Fibroblast of upper back skin (primary cell): ENCODE measurements at regions not wholly inside any gene's neighbourhood (a gene's known extent, or its start where the extent isn't known, plus 50 kb on each side); places are given as distances from the start of the nearest gene placed in this dataset.

ENCODE experiments used
- DNase-seq: peaks from one replicate; pipeline ENCODE4 v3.0.0-alpha.2; 2013

DNA sequence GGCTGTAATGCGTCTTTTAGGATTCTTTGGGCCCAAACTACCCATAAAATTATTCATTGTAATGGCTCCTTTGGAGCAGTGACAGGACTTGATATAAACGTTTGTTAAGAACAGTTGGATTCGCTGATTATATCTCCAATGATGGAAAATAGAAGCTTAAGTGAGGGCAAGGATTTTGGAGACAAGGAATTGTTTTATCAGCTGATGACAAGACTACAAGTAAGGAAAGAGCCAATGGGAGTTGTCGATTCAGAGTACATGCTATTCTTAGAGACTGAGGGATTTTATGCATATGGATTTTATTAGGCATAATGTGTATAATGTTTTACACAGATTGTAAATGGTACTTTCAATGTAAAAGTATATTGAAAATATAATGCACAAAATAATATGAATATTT is 425.5 kb upstream of the RIOK2 start:
- DNase-seq = peak; percentile 15

DNA sequence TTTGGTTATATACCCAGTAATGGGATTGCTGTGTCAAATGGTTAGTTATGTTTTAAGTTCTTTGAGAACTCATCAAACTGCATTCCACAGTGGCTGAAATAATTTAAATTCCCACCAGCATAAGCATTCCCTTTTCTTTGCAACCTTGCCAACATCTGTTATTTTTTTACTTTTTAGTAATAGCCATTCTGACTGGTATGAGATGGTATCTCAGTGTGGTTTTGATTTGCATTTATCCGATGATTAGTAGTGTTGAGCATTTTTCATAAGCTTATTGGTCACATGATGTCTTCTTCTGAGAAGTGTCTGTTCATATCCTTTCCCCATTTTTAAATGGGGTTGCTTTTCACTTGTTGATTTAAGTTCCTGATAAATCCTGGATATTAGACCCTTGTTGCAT is 435.7 kb upstream of the RIOK2 start:
- peak; percentile 79 for DNase-seq

DNA sequence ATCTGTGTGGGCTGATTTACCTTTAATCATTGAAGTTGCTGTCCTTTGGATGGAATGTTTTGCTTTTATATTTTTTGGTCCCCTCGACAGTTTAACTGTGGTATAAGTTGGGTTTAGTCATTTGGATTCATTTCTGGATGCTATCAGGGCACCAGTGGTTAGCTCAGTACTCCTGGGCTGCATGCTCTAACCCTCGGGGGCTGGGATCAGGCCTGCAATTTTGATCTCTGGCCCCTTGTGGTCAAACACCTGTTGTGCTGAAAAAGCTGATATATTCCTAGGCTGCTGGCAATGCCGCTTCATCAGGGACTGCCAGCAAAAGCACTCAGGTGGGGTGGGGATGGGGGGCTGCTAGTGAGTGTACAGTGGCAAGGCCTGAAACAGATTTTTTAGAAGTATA is 440.4 kb upstream of the RIOK2 start:
- no peak for DNase-seq

DNA sequence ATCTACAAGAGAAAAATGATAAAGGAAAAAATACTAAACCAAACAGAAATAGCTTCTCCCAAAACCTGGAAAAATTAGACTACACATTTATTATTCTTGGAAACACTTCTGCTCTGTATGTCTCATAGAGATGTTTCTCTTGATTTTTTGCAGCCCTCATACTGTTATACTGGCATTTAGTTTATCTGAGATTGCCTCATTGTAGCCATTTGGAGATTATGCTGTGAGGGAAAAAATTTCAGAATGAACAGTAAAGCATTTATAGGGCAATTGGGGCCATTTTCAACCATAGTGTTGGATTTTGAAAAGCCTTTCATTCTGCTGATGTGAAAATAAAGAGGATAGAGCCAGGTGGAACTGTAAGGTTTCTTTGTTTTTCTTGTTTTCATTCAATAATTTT is 441.8 kb upstream of the RIOK2 start:
- no peak for DNase-seq

DNA sequence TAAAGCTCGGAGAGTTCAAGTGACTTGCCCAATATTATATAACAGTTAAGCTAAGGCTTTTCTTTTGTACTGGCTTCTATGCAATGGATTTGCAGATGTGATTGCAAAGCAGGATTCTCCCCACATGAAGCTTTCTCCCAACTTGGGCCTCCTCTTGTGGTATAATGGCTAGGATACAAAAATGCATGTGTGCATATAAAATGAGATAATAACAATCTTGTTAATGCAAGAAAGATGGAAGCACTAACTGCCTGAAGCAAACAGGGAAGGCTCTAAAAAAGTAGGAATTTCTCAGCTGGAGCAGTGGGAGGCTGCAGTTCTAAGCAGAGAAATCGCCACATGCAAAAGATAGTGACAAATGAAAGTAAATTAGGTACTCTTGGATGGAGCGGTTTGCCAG is 444.2 kb upstream of the RIOK2 start:
- no peak for DNase-seq

DNA sequence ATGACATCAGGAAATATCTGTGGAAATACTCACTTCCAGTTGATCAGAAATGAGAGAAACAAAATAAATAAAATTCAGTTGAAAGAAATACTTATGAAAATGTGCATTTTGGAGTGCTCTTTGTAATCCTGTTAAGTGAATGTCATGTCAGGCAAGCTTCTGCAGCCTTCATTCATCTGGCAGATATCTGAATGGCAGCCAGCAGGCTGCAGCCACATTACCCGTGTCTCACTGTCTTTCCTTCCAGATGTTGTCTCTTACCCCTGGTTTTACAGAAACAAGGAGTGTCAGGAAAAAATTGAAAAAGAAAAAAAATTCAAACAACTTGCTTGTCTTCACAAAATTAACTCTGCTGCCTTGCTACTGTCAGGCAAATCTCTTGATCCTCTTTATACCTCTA is 445.0 kb upstream of the RIOK2 start:
- DNase-seq = peak; percentile 24

DNA sequence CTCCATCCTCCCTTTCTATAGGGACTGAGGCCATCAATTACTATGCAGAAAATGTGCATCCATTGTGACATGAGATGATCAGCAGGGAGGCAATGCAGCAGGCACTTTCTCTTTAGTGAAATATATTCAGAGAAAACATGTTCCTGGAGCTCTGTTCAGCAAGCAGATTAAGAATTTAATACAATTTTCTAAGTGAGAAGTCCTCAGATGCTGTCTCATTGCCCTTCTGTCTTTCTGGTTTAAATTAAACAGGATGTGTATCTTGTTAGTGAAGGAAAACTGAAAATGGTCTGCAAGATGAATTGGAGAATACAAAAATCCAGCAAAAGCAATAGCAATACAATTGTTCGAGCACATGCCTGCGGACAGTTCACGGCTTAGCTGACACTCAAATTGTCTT is 445.8 kb upstream of the RIOK2 start:
- no peak for DNase-seq

DNA sequence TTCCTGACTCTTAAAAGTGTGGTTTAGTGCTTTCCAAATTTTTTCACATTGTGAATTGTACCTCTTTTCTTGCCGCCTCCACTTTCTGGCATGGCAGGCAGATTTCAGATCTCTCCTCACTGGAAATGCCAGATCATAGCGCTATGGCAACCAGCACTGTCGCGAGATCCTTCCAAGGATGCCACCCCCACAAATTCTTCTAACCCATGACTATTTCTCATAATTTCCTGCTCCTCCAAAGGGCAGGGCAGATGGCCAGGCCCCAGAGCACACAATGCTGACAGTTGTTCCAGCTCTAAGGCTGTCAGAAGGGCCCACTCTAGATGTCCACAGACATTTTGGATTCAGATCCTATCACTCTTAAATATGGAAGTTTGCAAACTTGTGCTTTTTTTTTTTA is 446.2 kb upstream of the RIOK2 start:
- DNase-seq = peak; percentile 76

DNA sequence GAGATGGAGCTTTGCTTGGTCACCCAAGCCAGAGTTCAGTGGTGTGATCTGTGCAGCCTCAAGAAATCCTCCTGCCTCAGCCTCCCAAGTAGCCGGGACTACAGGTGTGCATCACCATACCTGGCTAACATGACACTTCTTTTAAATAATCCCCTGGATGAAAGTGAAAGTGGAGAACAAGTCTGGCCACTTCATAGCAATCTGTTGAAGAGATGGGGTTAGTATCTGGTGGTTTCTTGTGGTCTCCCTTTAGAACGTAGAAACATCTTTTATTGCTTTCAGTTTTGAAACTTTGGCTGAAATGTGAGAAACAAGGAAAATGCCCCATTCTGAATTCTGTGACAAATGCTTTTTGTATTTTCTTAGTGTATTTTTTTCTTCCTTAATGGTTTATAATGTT is 452.5 kb upstream of the RIOK2 start:
- no peak for DNase-seq

DNA sequence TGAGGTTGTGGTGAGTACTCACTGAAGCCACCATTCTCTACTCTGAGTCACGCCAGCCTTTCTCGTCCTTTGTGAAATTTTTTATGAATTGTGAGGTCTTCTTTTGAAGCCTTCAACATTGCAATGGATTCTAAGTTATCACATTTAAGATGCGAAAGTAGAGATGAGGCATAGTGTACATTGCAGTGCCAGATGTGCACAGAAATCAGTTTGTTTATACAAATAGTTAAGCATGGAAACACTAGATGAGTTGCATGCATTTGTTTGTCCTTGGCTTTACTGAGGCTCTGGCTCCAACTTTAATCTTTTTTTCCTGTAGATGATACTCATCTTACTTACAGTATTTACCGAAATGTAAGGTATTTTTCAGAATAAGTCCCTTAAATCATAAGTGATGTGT is 453.7 kb upstream of the RIOK2 start:
- no peak for DNase-seq

DNA sequence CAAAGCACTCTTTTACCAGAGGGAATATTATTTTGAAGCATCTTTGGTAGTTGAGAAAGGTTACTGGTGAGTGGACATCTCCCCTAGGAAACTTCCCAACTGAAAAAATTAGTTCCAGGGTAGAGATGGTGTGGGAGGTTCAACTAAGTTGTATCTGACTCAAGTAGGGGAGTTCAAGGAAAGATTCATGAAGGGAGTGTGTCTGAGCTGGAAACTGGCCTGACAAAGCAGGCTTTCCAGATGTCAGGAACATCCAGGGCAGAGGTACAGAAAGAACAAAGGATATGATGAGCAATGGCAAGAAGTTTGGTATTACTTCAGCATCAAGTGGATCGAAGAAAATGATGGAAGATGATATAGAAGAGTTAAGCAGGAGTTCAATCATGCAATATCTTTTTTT is 458.0 kb upstream of the RIOK2 start:
- DNase-seq = no peak

DNA sequence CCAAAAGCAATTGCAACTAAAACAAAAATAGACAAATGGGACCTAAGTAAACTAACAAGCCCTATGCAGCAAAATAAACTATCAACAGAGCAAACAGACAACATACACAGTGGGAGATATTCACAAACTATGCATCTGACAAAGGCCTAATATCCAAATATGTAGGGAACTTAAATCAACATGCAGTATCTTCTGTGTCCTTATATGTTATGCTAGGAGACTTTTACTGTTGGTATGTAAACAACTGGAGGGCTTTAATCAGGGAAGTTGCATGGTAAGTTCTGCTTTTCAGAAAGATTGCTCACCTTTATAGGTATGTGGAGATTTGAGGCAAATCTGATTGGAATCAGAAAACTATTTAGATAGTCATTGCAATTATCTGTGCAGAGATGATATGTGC is 461.2 kb upstream of the RIOK2 start:
- no peak for DNase-seq

DNA sequence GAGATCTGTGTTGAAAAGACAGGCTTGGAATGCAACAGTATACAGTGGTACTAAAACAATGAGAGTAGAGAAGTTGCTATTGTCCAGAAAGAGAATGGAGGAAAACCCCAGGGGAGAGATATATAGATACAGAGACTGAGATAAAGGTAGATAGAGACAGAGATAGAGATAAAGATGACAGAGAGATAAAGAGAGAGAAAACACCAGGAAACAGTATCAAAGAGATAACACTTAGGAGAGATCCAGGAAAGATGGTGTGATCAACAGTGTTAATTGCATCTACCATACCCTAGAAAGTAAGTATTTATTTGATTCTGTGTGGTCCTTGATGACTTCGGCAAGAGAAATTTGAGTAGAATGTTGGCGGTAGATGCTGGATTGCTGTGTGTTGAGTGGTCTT is 461.8 kb upstream of the RIOK2 start:
- no peak for DNase-seq

DNA sequence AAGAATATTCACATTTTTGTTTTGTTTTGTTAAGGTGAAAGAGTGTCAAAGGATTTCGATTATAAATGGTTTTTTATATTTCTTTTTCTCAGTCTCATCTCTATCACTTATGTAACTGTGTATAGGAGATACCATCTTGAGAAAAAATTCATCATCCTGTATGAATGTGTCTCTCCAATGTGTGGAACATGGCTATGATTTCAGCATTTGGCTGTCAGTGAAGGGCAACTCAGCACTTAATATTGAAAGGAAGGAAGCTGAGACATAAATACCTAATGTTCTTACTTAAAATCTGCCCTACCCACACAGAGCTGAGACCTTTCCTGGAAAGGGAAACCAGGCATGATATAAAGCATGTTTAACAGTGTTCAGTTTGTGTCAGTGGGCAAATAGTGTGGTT is 474.2 kb upstream of the RIOK2 start:
- no peak for DNase-seq

DNA sequence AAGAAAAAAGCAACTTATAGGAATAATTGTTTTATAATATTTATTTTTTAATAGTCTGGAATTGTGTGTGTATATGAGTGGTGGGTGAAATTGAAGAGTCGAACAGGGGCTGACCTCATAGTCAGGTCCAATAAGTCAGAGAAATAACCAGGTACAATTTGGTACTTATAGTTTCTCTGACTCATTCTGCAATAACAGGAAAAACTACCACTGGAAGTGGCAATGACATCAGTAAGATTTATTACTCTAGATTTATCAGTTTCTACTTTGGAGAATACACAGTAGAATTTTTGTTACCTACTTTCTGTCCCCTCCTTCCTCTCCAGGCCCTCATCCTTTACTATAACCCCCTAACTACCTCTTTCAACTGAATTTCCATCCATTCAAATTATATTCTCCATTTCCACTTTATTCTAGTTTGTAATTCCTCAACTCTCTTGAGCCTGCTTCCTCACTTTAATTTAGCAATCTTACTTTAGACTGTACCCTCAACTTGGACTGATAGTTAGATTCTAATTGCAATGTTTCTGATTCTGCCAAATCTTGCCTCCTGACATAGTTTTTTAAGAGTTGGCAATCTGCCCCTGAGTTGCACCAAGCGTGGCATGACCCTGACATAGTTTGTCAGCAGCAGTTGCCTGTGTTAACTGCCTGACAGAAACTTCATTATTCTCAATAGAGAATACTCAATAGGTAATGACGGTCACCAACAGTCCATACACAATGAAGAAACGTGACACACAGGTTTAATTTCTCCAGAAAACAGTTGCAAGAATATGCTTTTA is 475.3 kb upstream of the RIOK2 start:
- no peak for DNase-seq

DNA sequence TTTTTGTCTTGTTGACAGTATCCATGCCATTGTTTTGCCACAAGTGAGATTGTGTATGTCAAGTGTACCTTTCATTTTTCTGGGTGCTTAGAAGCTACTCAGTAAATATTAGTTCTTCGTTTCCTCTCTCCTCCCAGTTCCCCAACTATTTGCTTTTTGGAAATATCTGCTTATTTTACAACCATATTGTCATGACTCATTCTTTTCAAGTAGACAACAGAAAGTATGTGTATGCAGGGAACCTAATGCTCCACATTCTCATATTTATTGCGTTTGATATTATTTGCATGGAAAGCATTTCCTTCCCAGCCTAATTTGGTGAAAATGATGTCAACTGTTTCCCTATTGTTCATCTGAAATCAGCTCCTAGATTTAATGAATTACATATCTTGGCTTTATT is 483.7 kb upstream of the RIOK2 start:
- no peak for DNase-seq

DNA sequence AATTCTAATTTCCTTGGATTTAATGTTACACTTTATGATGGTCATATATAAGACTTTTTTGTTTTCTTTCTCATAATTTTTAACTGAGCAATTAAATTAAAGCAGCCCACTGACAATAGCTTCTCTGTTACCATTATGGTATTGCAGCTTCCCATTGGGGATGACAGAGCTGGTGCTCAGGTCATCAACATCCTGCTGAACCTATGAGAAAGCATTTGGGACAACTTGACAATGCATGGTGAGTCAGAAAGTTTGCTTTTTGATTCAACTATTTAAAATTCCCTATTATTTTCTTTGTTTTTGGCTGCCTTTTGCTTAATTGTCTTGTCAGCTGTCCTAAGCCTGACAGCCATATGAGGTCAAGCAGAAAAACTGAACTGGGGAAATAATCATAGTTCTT is 487.4 kb upstream of the RIOK2 start:
- no peak for DNase-seq

DNA sequence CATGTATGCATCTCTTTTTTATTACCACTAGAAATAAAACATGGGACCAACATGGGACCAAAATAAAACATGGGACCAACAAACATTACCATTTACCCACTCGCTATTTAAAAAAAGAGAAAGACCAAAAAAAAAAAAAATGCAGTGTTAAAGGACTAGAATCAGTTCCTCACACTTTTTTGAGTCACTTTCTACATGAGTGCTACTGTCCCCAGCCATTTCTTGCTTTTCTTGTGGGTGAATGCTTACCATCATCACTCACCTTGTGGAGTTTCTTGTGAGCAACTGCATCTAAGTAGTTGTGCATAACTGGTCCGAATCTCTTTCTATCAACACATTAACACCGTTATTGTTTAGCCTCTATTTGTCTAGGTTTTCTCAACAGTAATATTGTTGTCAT is 493.6 kb upstream of the RIOK2 start:
- DNase-seq = no peak

DNA sequence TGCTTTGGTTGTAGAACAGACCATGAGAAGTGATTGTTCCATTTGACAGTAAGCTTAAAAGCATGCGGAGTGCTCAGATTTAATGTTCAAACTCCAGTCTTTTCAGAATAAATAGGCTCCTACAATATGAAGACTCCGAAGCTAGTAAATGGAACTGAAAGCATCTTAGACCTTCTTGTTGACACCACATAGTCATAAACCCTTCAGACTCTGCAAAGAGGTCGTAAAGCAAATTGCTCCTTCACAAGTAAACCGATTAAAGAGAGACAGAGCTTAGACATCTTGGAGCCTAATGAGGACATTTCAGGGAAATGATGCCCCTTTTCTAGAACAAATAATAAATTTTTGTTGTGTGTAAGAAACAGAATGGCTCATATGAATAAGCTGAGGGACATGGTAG is 511.0 kb upstream of the RIOK2 start:
- no peak for DNase-seq

DNA sequence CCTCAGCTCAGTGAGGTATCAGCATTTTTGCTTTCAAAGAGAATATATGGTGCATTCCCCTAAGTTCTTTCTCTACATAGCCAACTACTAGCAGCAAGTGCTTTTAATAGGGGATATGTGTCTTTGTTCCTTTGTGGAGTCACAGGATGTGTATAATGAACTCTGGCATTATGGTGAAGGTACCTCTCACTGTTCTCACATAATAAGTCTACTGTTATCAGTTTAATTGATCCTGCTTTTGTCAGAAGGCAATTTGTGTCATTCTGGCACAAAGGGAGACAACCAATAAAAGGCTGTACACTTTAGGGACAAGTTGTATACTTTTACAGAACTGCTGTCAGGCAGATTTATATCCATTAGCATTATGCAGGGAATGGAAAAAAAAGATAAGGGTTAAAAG is 531.4 kb upstream of the RIOK2 start:
- DNase-seq = no peak

DNA sequence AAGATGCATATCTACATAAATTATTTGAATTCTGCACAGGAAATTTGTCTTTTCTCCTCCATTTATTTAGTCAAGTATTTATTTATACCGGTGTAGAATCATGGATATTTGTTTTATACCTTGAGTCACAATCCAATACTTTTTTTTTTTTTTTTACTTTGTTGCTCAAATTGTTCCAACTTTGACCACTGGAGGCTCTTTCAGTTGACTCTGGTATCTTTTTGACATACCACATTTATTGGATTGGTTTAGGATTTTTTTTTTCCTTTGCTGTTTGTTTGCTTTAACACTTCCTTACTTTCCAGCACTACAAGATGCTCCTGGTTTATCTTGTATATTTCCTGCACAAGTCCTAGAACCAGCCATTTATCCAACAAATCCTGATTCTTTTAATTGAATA is 543.1 kb upstream of the RIOK2 start:
- DNase-seq = no peak

DNA sequence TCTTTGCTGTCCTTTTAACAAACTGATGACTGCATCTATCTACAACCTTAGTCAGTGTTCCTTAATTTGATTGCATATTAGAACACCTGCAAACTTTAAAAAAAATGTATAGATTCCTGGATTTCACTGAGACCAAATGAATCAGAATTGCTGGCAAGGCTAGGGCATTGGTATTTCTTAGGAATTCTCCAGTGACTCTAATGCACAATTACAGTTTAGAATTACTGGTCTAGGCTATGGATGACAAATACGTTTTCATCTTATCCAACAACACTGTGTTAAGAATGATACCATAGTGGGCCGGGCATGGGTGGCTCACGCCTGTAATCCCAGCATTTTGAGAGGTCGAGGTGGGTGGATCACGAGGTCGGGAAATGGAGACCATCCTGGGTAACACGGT is 545.9 kb upstream of the RIOK2 start:
- DNase-seq = peak; percentile 43

DNA sequence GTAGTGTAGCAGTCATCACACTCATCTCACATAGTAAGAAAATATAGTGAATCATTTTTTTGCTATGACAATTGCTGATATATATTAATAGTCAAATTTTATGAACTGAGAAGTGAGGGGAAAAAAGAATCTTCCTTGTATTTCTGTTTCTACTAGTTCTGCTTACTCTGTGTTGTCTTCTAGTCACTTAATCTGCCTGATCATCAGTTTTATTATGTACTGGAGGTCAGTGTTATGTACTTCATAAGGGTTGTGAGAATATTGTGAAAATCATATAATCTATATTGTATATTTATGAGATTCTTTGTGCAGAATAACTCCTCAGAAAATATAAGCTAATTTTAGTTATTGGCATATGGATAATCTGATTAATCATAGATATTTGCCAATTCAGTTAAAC is 546.9 kb upstream of the RIOK2 start:
- DNase-seq = no peak

DNA sequence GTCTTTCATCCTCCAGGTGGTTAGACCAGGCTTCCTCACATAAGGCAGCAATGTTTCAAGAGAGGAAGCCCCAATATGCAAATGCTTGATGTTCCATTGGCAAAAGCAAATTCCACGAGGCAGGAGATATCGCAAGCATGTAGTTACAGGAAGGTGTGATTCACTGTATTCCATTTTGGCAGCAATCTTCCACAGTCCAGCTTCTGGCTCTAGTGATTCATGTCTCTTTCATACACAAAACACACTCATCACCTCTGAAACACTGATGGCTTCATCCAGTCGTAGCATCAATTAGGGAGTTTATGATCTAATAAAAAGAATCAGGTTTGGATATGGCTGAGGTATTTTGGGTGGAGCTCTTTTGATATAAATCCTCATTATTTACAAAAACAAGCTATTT is 552.2 kb upstream of the RIOK2 start:
- peak; percentile 91 for DNase-seq

DNA sequence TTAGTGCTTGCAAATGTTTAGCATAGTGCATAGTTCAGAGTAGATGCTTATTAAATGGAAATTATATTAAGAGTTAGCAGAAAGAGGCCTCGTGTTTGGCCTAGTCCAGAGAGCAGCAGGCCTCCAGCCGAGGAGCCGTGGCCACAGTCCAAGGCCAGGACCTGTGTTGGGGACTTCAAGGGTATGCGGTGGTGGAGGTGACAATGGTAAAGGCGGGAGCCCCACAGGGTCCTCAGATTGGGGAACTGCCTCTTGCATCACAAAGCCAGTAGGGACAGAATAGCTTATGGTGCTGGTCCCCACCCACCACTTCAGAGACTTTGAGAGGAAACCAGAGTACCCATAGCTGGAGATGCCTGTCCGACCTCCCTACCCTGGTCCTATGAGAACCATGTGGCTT is 554.6 kb upstream of the RIOK2 start:
- DNase-seq = no peak

DNA sequence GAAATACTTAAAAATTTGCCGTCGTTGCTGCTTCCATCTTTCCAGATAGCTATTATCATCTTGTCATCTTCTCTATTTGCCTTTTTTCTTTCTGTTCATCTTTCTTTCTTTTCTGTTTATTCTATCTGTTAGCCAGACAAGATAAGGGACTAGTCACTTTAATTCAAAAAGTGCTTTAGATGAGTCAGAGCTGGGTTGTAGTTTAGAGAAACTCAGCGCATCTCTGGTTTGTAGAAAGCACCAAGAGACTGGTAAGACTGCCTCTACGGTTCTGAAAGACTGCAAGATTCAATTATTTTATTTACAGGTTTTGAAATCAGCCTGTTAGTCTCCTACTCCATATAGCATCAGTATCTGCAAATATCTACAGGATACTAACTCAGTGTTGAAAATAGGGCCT is 562.8 kb upstream of the RIOK2 start:
- no peak for DNase-seq
